D721Med (cell line): ENCODE measurements at regions not wholly inside any gene's neighbourhood (a gene's known extent, or its start where the extent isn't known, plus 50 kb on each side); places are given as distances from the start of the nearest gene placed in this dataset.

Experiments used
- DNase-seq: peaks from one replicate; pipeline ENCODE4 v3.0.0; 2011; ENCODE audit warnings: low spot score; ENCODE audit not compliant: insufficient read length
- FAIRE-seq: peaks from 2 replicates; lab custom pipeline; 2011; peaks lifted over from hg19 to GRCh38; lab: Jason Lieb, UNC
- TF ChIP-seq, protein P1 (sequence below): IDR thresholded peaks from 2 replicates; pipeline ENCODE4 v1.5.1; 2012; ENCODE audit warnings: mild to moderate bottlenecking, control low read depth; ENCODE audit not compliant: insufficient read depth; ENCODE audit errors: missing control alignments

DNA sequence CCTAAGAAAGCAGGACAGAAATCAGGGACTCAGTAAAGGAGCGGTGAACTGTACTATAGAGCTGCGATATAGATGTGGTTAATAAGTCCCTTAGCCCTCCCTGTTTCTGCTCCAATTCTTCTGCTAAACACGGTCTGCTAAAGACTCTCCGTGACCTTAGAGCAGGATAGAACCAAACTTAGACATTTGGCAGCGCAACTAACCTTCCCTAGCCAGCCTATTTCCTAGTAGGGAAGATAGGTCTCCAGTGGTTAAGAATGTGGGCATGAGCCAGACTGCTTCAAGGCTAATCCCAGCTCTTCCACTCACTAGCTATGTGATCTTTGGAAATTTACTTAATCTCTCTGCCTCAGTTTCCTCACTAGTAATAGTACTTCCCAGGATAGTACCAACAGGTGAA, 193.6 kb upstream of the IL12A start:
- FAIRE-seq (no peak), DNase-seq (no peak)
- TF ChIP-seq, protein P1, sequence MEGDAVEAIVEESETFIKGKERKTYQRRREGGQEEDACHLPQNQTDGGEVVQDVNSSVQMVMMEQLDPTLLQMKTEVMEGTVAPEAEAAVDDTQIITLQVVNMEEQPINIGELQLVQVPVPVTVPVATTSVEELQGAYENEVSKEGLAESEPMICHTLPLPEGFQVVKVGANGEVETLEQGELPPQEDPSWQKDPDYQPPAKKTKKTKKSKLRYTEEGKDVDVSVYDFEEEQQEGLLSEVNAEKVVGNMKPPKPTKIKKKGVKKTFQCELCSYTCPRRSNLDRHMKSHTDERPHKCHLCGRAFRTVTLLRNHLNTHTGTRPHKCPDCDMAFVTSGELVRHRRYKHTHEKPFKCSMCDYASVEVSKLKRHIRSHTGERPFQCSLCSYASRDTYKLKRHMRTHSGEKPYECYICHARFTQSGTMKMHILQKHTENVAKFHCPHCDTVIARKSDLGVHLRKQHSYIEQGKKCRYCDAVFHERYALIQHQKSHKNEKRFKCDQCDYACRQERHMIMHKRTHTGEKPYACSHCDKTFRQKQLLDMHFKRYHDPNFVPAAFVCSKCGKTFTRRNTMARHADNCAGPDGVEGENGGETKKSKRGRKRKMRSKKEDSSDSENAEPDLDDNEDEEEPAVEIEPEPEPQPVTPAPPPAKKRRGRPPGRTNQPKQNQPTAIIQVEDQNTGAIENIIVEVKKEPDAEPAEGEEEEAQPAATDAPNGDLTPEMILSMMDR = no peak

DNA sequence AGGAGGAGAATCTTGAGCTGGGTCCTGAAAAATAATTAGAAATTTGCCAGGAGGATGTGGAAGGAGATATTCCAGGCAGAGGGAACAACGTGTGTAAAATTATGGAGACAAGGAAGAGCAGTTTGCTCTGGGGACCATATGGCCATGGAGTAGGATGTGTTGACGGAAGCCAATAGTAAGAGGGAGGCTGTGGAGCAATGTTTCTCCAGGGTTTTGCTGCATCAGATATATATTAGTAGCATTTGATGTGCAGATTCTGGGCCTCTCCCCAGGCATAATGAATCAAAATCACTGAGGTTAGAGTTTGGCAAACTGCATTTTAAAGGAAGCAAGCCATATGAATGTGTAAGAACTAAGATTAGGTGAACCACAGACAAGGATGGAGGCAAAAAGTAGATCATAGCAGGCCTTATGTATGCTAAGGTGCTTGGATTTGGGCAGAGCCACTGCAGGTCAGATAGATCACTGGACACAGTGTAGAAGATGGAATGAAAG, 192.9 kb upstream of the IL12A start:
- DNase-seq (no peak), FAIRE-seq (no peak)
- TF ChIP-seq, protein P1 = no peak

DNA sequence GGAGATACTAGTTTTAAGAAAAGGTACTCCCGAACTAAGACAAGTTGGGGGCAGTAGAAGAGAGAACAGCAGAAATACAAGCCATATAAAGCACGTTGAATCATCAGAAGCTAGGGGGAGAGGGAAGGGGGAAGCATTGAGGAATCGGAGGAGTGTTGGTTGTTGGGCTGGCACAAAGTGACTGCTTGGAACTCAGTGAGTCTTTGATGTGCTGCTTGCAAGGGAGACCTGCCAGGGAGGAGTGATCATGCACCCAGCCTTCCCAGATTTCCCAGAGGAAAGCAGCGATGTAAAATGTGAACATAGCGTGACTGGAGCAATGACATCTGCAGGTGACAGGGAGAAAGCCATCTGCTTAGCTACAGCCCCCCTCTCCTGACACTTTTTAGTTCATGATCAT, 192.4 kb upstream of the IL12A start:
- no peak for DNase-seq
- FAIRE-seq = no peak
- TF ChIP-seq, protein P1 = no peak

DNA sequence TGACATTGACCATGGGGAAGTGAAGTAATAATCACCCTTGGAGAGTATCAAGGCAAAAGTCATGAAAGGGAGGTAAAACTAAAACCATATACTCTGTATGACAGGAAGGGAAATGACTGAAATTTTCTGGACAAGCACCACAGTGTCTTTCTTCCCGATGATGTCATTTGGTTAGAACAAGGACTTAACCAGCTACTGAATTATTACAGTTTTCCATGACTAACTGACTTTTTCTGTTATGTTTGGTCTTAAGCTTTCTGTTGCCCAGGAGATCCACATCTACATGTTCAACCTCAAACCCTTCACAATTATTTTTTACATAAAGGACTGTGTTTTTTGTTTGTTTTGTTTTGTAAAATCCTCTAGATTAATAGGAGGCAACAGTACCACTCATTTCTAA, 191.9 kb upstream of the IL12A start:
- no peak for DNase-seq
- TF ChIP-seq, protein P1 = no peak
- FAIRE-seq = no peak

DNA sequence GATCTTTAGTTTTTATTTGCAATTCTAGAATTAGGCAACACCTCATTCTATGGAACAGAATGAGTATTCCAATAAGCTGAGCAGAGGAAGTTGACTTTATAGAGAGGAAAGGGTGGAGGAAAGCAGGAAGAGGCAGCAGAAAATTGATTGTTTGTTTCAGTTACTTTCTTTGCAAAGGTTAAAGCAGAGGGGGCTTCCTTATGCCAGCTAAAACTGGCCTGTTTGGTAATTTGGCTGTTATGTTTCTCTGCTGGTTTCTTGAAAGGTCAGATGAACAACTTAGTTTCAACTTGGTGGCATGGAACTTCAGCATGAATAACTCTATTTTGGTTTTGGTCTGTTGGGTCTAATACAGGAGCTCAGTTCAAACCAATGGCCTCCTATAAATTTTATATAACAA, 190.9 kb upstream of the IL12A start:
- TF ChIP-seq, protein P1 = no peak
- FAIRE-seq = no peak
- no peak for DNase-seq

DNA sequence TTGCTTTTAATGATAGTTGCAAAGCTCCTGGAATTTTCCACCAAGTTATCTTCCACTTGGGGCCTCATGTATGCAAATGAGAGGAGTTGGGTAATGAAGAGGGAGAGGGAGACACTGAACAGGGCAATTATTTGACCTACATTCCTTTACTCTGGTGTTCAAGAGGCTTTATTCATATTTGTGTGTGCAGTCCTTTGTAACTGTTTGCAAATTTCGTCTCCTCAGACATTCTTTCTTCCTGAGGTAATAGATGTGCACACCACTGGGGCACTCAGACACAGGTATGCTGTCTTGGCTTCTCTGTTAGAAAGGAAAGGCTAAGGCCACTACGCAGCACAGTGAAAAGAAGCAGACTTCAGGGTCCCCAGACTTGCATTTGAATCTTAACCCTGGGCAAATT, 189.7 kb upstream of the IL12A start:
- TF ChIP-seq, protein P1 = no peak
- FAIRE-seq = no peak

DNA sequence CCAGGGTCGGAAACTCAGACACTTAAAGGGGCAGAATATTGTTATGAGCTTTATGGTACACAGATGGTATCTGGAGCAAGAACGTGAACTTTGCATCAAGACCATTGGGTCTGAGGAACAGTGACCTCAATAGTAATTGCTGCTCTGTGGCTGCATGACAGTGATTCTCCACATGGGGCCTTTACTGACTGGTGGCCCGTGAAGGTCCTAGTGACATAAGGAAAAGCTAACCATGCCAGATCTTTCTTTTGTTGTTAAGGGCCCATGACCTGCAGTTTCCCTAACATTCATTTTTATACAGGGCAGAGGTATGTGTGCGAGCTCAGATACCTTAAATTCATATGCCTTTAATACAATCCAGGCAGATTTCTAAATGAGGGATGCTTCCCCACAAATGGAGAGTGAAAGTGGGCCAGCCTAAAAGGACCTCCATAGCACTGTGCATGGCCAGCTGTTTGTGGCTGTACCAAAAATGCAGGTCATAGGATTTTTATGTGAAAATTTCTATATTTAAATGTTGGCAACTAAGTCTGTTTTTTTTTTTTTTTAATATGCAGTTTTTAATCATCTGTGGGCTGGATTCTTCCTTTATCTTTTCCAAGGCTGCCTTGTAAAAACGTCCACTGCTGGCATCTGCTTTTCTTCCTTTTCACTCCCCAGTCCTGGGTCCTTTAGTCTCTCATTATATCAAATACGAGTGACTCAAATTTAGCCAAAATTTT, 188.0 kb upstream of the IL12A start:
- FAIRE-seq = no peak
- DNase-seq = no peak

More for the DNA sequence above, 189.7 kb upstream of the IL12A start:
- no peak for DNase-seq

More for the DNA sequence above, 188.0 kb upstream of the IL12A start:
- TF ChIP-seq, protein P1 = no peak
